Endothelial cell (in vitro differentiated cells): ENCODE measurements at regions not wholly inside any gene's neighbourhood (a gene's known extent, or its start where the extent isn't known, plus 50 kb on each side); places are given as distances from the start of the nearest gene placed in this dataset.

ENCODE experiments used
- DNase-seq: peaks from one replicate; pipeline ENCODE4 v3.0.0; 2021; ENCODE audit warnings: low spot score
- H3K27ac Mint-ChIP-seq: one replicate; pipeline ENCODE4 v1.8.0; 2021; ENCODE audit warnings: mixed read lengths, inconsistent platforms; ENCODE audit not compliant: unreplicated experiment
- H3K27me3 Mint-ChIP-seq: one replicate; pipeline ENCODE4 v1.8.0; 2021; ENCODE audit warnings: mild to moderate bottlenecking, moderate library complexity, mixed read lengths, inconsistent platforms; ENCODE audit not compliant: unreplicated experiment
- H3K36me3 Mint-ChIP-seq: one replicate; pipeline ENCODE4 v1.8.0; 2021; ENCODE audit warnings: mild to moderate bottlenecking, low read depth, mixed read lengths, inconsistent platforms; ENCODE audit not compliant: unreplicated experiment
- H3K4me1 Mint-ChIP-seq: one replicate; pipeline ENCODE4 v1.8.0; 2021; ENCODE audit warnings: mild to moderate bottlenecking, mixed read lengths, inconsistent platforms; ENCODE audit not compliant: unreplicated experiment
- H3K4me3 Mint-ChIP-seq: one replicate; pipeline ENCODE4 v1.8.0; 2021; ENCODE audit warnings: mild to moderate bottlenecking, mixed read lengths, inconsistent platforms; ENCODE audit not compliant: unreplicated experiment
- H3K9me3 Mint-ChIP-seq: one replicate; pipeline ENCODE4 v1.8.0; 2021; ENCODE audit warnings: mixed read lengths, inconsistent platforms; ENCODE audit not compliant: unreplicated experiment
- CTCF ChIP-seq: fragments of 200-600 bp; sonication (generic); IDR thresholded peaks from one replicate; pipeline ENCODE4 v1.5.0; 2021; ENCODE audit warnings: antibody characterized with exemption; ENCODE audit not compliant: unreplicated experiment

GRCh38 chr18:39105104-39105503, 1539.5 kb upstream of the CELF4 start:
- Mint-ChIP-seq H3K4me3 (no peak overlapping the region), H3K4me1 (no peaks in the 10 kb centered on the region), H3K9me3 (no peaks in the 10 kb centered on the region), H3K27me3 (no peaks in the 10 kb centered on the region), H3K27ac (no peak overlapping the region), H3K36me3 (no peaks in the 10 kb centered on the region)
- TF ChIP-seq CTCF, result no peak
- DNase-seq, result no peak

GRCh38 chr18:39072970-39073369, 1507.4 kb upstream of the CELF4 start:
- Mint-ChIP-seq H3K4me3 (no peak overlapping the region), H3K9me3 (no peaks in the 10 kb centered on the region), H3K4me1 (no peaks in the 10 kb centered on the region), H3K27ac (no peak overlapping the region), H3K27me3 (no peaks in the 10 kb centered on the region), H3K36me3 (no peaks in the 10 kb centered on the region)
- no peak for TF ChIP-seq CTCF
- no peak for DNase-seq

- no peak for DNase-seq
- Mint-ChIP-seq H3K36me3 (no peaks in the 10 kb centered on the region), H3K4me3 (no peak overlapping the region), H3K4me1 (peaks cover 3% of the 10 kb centered on the region), H3K27me3 (peaks cover 1% of the 10 kb centered on the region), H3K9me3 (no peaks in the 10 kb centered on the region), H3K27ac (no peak overlapping the region)
- TF ChIP-seq CTCF, result no peak
Measured at GRCh38 chr18:39062426-39062825, 1496.8 kb upstream of the CELF4 start.

- Mint-ChIP-seq H3K4me1 (peaks cover 3% of the 10 kb centered on the region), H3K4me3 (no peak overlapping the region), H3K27ac (no peak overlapping the region), H3K9me3 (no peaks in the 10 kb centered on the region), H3K27me3 (peaks cover 1% of the 10 kb centered on the region), H3K36me3 (no peaks in the 10 kb centered on the region)
- no peak for TF ChIP-seq CTCF
- DNase-seq, result no peak
Measured at GRCh38 chr18:39058386-39059000, 1492.9 kb upstream of the CELF4 start.

- no peak overlapping the region for H3K27ac Mint-ChIP-seq
- peaks cover 1% of the 10 kb centered on the region for H3K27me3 Mint-ChIP-seq
- H3K4me1 Mint-ChIP-seq, result peaks cover 3% of the 10 kb centered on the region
- no peak overlapping the region for H3K4me3 Mint-ChIP-seq
- DNase-seq, result no peak
- TF ChIP-seq CTCF, result no peak
- H3K9me3 Mint-ChIP-seq, result no peaks in the 10 kb centered on the region
- no peaks in the 10 kb centered on the region for H3K36me3 Mint-ChIP-seq
Measured at GRCh38 chr18:39057423-39058064, 1491.9 kb upstream of the CELF4 start.
